Body of pancreas (tissue), 4 donors: ENCODE measurements at regions not wholly inside any gene's neighbourhood (a gene's known extent, or its start where the extent isn't known, plus 50 kb on each side); places are given as distances from the start of the nearest gene placed in this dataset.

ENCODE experiments used
- CTCF ChIP-seq, 7 experiments: fragments of 450-650 bp in 4 of 7; fragments of 200-600 bp in 3 of 7; sonication (generic) in 3 of 7; IDR thresholded peaks; one replicate each; pipeline ENCODE4 v1.5.1; 2016 to 2019; ENCODE audit warnings: antibody characterized with exemption in 7 of 7
- POLR2A ChIP-seq, 3 donors: fragments of 450-650 bp; IDR thresholded peaks; one replicate each; pipeline ENCODE4 v1.6.1; 2016; ENCODE audit warnings: antibody characterized with exemption in 3 of 3, mild to moderate bottlenecking in 2 of 3

GRCh38 chr14:101189962-101190560 lies 286.5 kb upstream of the RTL1 start:
- TF ChIP-seq CTCF (IDR thresholded peaks at IDR 0.05) (no peak), POLR2A (IDR thresholded peaks at IDR 0.05) (no peak)
